SJCRH30 (cell line): ENCODE measurements at regions not wholly inside any gene's neighbourhood (a gene's known extent, or its start where the extent isn't known, plus 50 kb on each side); places are given as distances from the start of the nearest gene placed in this dataset.

Experiments used
- DNase-seq, 2 experiments: peaks; one replicate each; pipeline ENCODE4 v3.0.0-alpha.2; 2015 to 2020
- H3K27ac ChIP-seq: fragments of 250-450 bp; sonication (Bioruptor Pico); 2 replicates; pipeline ENCODE4 v1.5.1; 2020; ENCODE audit warnings: mild to moderate bottlenecking, moderate library complexity
- H3K27me3 ChIP-seq: fragments of 250-450 bp; sonication (Bioruptor Pico); 2 replicates; pipeline ENCODE4 v1.5.1; 2020; ENCODE audit warnings: mild to moderate bottlenecking, moderate library complexity
- H3K36me3 ChIP-seq: fragments of 250-450 bp; sonication (Bioruptor Pico); 2 replicates; pipeline ENCODE4 v1.5.1; 2020; ENCODE audit warnings: mild to moderate bottlenecking, moderate library complexity
- H3K4me1 ChIP-seq: fragments of 250-450 bp; sonication (Bioruptor Pico); 2 replicates; pipeline ENCODE4 v1.5.1; 2020; ENCODE audit warnings: mild to moderate bottlenecking, moderate library complexity
- H3K4me3 ChIP-seq: fragments of 250-450 bp; sonication (Bioruptor Pico); 2 replicates; pipeline ENCODE4 v1.5.1; 2020; ENCODE audit warnings: mild to moderate bottlenecking, moderate library complexity
- H3K9me3 ChIP-seq: fragments of 250-450 bp; sonication (Bioruptor Pico); replicated peaks from 2 replicates; pipeline ENCODE4 v1.5.1; 2020; ENCODE audit warnings: mild to moderate bottlenecking, moderate library complexity

DNA sequence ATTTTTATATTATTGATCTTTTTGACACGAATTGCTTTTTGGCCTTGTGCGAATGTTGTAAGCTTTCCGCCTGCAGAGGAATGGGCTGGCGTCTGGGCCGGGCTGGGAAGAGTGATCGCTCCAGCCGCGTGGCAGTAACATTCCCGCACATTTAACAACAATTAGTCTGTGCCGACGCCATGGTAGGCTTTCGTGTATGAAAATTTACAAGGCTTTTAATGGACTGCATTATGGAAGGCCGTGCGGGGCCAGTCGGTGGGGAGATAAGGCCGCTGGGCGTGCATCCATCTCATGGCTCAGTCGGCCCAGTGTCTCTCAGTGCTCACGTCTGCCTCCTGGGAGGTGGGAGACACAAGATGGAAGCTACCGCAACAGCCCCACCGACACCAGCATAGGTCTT, 142.2 kb downstream of the PHETA1 start:
- Histone ChIP-seq H3K9me3 (no peaks in the 10 kb centered on the region), H3K36me3 (no peaks in the 10 kb centered on the region), H3K27ac (no peak overlapping the region), H3K4me1 (no peaks in the 10 kb centered on the region), H3K27me3 (no peaks in the 10 kb centered on the region), H3K4me3 (no peak overlapping the region)
- no peak for DNase-seq

DNA sequence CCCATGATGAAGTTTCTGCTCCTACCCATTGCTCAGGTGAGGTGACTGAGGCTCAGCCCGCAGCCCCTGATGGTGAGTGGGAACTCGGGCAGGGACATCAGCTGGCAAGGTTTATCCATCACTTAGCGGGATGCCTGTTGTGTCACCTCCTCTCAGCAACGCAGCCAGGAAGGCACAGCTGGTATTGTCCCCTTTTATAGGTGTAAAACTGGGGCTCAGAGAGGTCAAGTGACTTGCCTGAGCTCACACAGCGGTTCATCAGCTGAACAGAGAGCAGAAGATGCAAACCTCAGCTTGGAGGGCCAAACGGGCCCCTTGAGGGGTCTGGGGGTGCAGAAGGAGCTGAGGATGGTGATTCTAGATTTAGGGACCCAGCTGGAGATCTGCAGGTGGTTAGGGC, 143.6 kb downstream of the PHETA1 start:
- Histone ChIP-seq H3K4me3 (no peak overlapping the region), H3K27me3 (no peaks in the 10 kb centered on the region), H3K9me3 (no peaks in the 10 kb centered on the region), H3K36me3 (no peaks in the 10 kb centered on the region), H3K27ac (no peak overlapping the region), H3K4me1 (no peaks in the 10 kb centered on the region)
- DNase-seq: no peak

DNA sequence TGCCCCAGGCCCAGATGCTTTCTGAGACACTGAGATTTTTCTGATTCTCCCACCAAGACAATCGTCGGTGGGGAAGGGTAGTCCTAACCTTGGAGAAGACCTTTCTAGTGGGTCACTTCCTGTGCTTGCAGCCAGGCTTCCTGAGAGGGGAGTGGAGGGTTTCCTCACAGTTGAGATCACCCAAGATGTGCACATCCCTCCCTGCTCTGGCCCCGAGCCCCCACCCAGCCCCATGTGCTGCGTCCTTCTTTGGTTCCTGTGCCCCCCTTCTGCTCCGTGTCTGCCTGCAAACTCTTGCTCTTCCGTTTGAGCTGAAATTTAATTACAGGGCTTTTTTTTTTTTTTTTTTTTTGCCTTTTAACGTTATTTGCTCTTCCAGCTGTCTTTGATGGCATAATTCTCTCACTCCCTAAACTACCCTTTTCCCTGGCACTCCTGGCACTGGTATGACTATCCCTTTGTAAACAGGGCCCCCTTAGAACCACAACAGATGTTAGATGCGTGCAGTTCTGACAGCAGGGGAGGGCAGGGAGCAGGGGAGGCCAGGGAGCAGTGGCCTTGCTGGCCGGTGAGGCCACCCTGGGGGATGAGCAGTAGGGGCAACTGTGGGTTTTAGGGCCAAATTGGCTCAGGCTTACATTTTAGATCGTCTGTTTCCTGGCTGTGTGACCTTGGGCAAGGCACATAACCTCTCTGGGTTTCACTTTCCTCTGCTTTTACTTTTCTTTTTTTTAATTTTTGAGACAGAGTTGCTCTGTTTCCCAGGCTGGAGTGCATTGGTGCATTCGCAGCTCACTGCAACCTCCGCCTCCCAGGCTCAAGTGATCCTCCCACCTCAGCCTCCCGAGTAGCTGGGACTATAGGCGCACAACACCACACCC, 144.5 kb downstream of the PHETA1 start:
- Histone ChIP-seq H3K4me1 (no peaks in the 10 kb centered on the region), H3K27ac (no peak overlapping the region)
- no peak for DNase-seq

DNA sequence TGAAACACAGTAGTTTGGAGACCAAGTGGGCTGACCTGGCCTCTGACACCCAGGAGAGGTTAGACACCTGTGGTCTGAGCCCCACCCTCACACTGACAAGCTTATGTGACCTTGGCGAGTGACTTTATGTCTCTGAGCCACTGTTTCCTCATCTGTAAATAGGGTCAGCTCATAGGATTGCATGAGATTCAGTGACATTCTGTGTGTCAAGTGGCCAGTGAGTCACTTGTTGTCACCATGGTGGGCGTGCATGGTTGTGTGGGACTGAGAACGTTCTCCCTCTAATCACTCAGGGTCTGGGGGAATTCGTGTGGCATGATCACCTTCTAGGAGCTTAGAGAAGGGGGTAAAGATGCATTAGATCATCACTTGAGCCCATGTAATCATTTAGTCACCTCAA, 146.4 kb downstream of the PHETA1 start:
- Histone ChIP-seq H3K9me3 (no peaks in the 10 kb centered on the region), H3K36me3 (no peaks in the 10 kb centered on the region), H3K4me3 (no peak overlapping the region), H3K27me3 (no peaks in the 10 kb centered on the region), H3K4me1 (no peaks in the 10 kb centered on the region), H3K27ac (no peak overlapping the region)
- DNase-seq: no peak

More for the DNA sequence above, 144.5 kb downstream of the PHETA1 start:
- Histone ChIP-seq H3K4me3 (no peak overlapping the region), H3K36me3 (no peaks in the 10 kb centered on the region), H3K9me3 (no peaks in the 10 kb centered on the region), H3K27me3 (no peaks in the 10 kb centered on the region)

DNA sequence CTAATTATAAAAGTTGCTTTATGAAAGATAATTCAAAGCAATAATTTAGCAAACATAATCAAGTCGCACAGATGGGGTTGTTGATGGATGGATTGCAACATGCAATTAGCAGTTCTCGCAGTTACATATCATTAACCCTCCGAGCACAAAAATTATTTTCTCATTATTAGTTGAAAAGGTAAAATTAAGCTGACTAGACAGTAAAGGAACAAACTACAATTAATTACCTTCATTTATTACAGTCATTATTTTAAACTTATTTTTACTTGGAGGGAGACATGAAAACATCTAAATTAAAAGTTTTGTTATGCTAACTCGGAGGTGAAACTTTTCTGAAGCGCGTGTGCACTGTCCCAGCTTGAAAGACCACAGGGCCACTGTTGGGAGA, 146.9 kb downstream of the PHETA1 start:
- Histone ChIP-seq H3K4me3 (no peak overlapping the region), H3K27ac (no peak overlapping the region), H3K36me3 (no peaks in the 10 kb centered on the region), H3K9me3 (no peaks in the 10 kb centered on the region), H3K4me1 (no peaks in the 10 kb centered on the region), H3K27me3 (no peaks in the 10 kb centered on the region)
- DNase-seq: no peak

DNA sequence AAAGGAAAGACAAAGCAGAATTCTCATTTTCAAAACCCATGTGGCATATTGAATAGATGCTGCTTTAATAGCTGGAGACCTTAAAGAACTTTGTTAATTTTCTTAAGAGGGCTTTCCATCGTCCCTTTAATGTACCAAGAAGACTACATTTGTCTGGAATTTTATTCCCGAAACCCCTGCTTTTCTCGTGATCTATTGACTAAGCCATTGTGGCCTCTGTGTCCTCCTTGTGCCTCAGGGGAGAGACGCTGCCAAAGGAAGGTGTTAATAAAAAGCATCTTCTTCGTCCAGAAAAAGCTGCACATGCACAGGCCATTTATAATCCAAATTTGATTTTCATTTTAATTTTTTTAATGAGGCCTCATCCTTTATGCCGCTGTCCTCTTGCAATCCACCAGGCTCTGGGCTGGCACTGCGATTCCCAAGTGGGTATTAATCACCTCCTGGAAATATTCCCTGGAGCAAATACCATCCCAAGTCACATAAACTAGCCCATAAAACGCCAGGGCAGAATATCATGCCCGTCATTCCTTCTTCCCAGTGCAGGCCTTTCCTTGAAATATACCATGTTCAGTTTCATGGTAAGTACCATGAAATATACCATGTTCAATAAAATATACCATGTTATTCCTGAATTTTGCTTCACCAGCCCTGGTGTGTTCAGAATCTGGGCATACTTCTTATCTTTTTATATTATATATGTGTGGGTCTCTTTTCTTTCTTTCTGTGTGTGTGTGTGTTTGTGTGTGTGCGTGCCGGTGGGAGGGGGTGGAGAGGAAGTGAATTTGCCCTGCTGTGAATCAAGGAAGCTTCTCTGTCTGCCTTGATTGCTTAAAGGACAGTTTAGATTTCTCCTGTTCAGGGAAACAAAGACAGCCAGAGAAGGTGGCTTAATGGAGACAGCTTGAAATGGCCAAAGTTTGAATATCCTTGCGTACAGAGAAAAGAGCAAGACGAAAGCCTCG, 147.6 kb downstream of the PHETA1 start:
- H3K36me3 ChIP-seq: no peaks in the 10 kb centered on the region
- no peak overlapping the region for H3K27ac ChIP-seq
- H3K9me3 ChIP-seq: no peaks in the 10 kb centered on the region
- no peaks in the 10 kb centered on the region for H3K4me1 ChIP-seq
- DNase-seq: no peak
- no peaks in the 10 kb centered on the region for H3K27me3 ChIP-seq
- no peak overlapping the region for H3K4me3 ChIP-seq

DNA sequence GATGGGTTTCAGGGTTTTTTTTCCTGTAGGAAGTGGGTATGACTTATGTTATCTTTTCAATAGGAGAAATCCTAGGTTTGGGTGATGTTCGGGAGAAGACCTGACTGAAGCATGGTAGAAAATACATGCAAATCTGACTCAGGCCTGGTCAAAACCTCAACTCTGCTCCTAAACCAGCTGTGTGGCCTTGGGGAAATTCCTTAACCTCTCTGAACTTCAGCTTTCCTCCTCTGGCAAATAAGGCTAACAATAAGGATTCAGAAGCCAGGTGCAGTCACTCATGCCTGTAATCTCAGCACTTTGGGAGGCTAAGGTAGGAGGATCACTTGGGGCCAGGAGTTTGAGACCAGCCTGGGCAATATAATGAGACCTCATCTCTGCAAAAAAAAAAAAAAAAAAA, 148.5 kb downstream of the PHETA1 start:
- Histone ChIP-seq H3K4me3 (no peak overlapping the region), H3K36me3 (no peaks in the 10 kb centered on the region), H3K27ac (no peak overlapping the region), H3K4me1 (no peaks in the 10 kb centered on the region), H3K27me3 (no peaks in the 10 kb centered on the region), H3K9me3 (no peaks in the 10 kb centered on the region)
- DNase-seq: no peak

DNA sequence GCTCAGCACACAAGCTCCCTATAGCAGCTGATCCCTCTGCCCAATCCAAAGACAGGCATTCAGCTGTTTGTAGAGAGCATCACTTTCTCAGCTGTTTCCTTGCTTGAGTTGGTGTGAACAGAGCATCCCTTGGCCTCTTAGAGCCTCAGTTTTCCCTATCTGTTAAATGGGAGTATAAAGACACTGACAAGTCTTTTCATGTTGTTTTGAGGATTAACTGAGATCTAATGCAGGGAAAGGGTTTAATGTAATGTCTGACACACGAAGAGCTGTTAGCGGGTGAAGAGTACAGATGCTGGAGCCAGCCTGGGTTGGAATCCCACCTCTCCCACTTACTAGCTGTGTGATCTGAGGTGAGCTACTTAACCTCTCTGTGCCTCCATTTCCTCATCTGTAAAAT, 149.5 kb downstream of the PHETA1 start:
- no peak overlapping the region for H3K27ac ChIP-seq
- DNase-seq: no peak

DNA sequence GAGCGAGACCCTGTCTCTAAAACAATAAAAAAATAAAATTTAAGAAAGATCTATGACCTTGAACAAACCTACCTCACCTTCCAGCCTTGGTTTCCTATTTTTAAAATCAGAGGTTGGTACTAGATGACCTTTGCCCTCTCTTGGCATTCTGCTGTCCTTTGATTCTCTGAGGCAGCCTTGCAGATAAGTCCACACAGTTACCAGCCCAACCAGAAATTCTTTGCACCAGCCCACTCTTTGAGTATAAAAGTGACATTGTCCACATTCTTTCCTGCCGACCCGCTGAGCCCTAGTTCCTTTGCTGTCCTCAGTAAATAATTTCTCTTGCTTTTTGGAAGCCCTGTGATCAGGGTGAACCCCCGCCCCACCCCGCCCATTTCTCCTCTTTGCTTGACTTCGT, 150.4 kb downstream of the PHETA1 start:
- no peaks in the 10 kb centered on the region for H3K9me3 ChIP-seq
- H3K27ac ChIP-seq: no peak overlapping the region
- H3K4me3 ChIP-seq: no peak overlapping the region
- H3K27me3 ChIP-seq: no peaks in the 10 kb centered on the region
- no peaks in the 10 kb centered on the region for H3K36me3 ChIP-seq
- no peaks in the 10 kb centered on the region for H3K4me1 ChIP-seq
- no peak for DNase-seq

More for the DNA sequence above, 149.5 kb downstream of the PHETA1 start:
- Histone ChIP-seq H3K4me3 (no peak overlapping the region), H3K36me3 (no peaks in the 10 kb centered on the region), H3K4me1 (no peaks in the 10 kb centered on the region), H3K27me3 (no peaks in the 10 kb centered on the region), H3K9me3 (no peaks in the 10 kb centered on the region)

DNA sequence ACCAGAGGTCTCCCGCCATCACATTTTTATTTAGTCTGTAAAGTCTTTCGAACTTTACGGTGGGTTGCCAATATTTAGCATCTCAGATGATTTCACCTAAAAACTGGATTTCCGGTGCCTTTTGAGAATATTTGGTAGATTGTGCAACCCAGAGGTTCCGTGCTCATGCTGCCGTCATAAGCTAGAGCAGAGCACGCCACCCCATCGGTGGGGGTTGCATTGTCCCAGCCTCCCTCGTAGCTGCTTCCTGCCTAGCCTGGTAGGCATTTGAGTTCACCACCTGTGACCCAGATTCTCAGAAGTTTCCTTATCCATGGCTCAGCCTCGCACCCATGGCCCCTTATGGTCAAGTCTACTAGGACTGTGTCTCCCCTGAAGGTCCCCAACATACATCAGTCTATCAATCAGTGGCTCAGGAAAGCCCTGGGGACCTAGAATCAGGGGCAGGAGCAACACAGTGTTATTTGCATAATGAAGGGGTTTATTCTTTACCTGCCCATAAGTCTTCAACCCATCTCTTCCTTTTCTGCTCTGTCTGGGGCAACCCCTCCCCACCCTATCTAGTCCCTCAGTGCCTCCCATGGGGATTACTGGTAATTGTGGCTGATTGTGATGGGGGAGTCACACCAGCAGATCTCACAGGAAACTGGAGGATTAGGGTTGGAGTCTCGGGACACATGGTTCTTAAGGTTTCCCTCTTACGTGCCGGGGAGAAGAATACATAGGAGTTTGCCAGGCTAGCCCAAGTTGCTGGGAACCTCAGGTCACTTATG, 152.3 kb downstream of the PHETA1 start:
- no peak for DNase-seq
- H3K27me3 ChIP-seq: no peaks in the 10 kb centered on the region
- no peaks in the 10 kb centered on the region for H3K9me3 ChIP-seq
- H3K36me3 ChIP-seq: no peaks in the 10 kb centered on the region
- no peak overlapping the region for H3K27ac ChIP-seq
- no peak overlapping the region for H3K4me3 ChIP-seq
- no peaks in the 10 kb centered on the region for H3K4me1 ChIP-seq

DNA sequence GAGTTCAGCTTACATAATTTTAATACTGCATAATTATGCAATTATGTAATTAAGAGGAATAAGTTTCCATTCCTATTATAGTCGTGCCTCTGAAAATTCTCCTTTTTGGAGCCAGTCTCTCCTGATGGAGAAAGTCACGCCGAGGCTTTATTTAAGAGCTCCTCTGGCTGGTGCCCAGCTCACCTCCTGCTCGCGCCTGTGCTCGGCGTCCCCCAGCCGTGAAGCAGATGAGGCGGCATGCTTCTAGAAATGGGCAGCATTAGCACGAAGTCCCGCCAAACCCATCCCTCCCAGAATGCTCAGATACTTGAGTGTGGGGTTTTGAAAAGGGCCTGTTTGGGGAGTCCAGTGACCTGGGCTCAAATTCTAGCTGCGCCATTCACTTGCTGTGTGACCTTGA, 153.0 kb downstream of the PHETA1 start:
- DNase-seq: no peak
- Histone ChIP-seq H3K4me3 (no peak overlapping the region), H3K36me3 (no peaks in the 10 kb centered on the region), H3K4me1 (no peaks in the 10 kb centered on the region), H3K27ac (no peak overlapping the region), H3K9me3 (no peaks in the 10 kb centered on the region), H3K27me3 (no peaks in the 10 kb centered on the region)

DNA sequence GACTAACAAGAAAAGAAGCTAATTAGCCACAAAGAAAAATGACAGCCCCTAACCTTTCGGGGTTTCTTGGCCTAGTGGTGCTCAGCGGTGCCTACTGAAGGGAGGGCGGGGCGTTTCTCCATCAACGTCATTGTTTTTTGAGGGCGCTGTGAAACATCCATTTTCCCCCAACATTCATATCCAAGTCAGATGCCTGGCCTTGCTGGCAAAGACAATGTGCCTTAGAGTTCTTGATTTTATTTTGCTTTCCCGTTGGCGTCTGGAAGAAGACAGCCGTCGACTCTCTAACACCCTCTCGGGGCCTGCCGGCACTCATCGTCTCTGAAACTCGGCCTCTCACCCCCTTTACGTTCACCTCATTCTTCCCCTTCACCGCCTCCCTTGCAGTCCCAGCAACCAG, 154.5 kb downstream of the PHETA1 start:
- H3K27ac ChIP-seq: no peak overlapping the region

DNA sequence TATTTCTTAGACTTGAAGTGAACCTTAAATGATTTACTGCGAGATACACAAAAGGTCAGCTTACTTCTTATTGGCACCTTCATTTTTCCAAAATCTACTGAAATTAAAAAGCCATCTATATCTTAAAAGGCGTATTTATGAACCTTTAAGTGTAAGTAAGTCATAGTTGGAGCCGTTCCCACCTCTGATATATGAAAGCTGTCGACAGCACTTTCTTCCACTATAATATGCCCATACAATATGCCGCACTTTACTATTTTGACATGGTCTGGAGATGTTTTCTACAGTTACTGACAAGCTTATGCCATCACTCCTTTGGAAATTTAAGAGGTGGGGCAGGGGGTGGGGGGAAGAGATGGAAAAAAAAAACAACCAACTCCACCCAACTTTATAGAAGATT, 155.3 kb downstream of the PHETA1 start:
- Histone ChIP-seq H3K27me3 (no peaks in the 10 kb centered on the region), H3K4me3 (no peak overlapping the region), H3K36me3 (no peaks in the 10 kb centered on the region), H3K4me1 (no peaks in the 10 kb centered on the region), H3K9me3 (no peaks in the 10 kb centered on the region), H3K27ac (no peak overlapping the region)
- no peak for DNase-seq

More for the DNA sequence above, 154.5 kb downstream of the PHETA1 start:
- DNase-seq: no peak
- Histone ChIP-seq H3K4me3 (no peak overlapping the region), H3K4me1 (no peaks in the 10 kb centered on the region), H3K27me3 (no peaks in the 10 kb centered on the region), H3K36me3 (no peaks in the 10 kb centered on the region), H3K9me3 (no peaks in the 10 kb centered on the region)

DNA sequence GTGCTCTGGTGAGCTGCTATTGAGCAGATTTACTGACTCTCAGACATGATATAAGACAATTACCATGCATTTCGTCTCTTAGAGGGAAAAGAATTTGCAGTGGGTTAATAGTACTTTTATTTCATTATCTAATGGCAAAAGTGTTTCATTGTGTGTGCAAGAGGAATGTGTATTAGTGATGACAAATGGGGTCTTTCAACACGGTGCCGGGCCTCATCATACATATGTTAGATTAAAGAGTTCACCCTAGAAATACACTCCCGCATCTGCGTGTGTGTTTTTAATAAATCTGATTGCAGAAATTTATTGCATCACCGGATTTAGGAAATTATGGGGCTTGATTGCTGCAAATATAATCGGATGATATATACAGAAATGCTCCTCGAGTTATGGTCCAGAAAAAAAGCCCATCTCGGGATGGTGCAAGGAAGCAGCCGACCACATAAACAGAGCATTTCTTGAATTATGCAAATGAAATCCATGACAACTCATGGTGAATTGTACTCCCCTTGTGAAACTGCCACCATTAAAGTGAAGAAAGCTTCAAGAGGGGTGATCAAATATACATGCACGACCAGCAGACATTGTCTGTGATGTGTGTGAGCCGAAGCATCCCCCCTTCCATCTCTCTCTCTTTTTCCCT, 156.0 kb downstream of the PHETA1 start:
- Histone ChIP-seq H3K4me3 (no peak overlapping the region), H3K36me3 (no peaks in the 10 kb centered on the region), H3K27me3 (no peaks in the 10 kb centered on the region), H3K9me3 (no peaks in the 10 kb centered on the region), H3K4me1 (no peaks in the 10 kb centered on the region), H3K27ac (no peak overlapping the region)
- DNase-seq: no peak
